Erythroblast (primary cell): ENCODE measurements at regions not wholly inside any gene's neighbourhood (a gene's known extent, or its start where the extent isn't known, plus 50 kb on each side); places are given as distances from the start of the nearest gene placed in this dataset.

Experiments used
- GATA1 ChIP-seq: IDR thresholded peaks from 2 replicates; pipeline ENCODE4 v1.6.1; 2011; ENCODE audit warnings: low read depth, mild to moderate bottlenecking, control low read depth, low read length, moderate library complexity
- POLR2A ChIP-seq: IDR thresholded peaks from 2 replicates; pipeline ENCODE4 v1.6.1; 2011; ENCODE audit warnings: mild to moderate bottlenecking, low read length

DNA sequence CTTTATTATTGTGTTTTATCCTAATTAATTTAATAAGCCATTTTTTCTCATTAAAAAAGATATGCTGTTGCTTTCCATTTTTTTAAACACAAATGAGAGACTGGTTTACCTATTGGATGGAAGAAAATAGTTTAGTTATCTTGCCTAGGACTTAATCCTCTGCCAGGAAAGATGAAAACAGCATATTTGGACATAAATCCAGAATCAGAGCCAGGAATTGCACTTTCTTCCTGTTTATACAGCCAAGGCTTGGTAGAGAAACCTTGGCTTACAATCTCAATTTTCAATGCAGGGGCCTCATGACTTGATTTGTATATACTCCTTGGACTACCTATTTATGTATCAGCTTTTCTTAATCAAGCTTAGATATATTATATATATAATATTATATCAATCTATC lies 618.8 kb upstream of the SEMA3D start:
- TF ChIP-seq POLR2A (no peak), GATA1 (no peak)
